Loucy (cell line): ENCODE measurements at regions not wholly inside any gene's neighbourhood (a gene's known extent, or its start where the extent isn't known, plus 50 kb on each side); places are given as distances from the start of the nearest gene placed in this dataset.

Experiments used
- H2AFZ ChIP-seq: fragments of 200-600 bp; sonication (generic); 2 replicates; pipeline ENCODE4 v1.6.0; 2016; ENCODE audit warnings: antibody characterized with exemption, mild to moderate bottlenecking, low read length, moderate library complexity
- H3F3A ChIP-seq: fragments of 200-600 bp; 2 replicates; pipeline ENCODE4 v1.6.0; 2016; ENCODE audit warnings: antibody characterized with exemption, low read depth, mild to moderate bottlenecking
- H3K27me3 ChIP-seq: fragments of 200-600 bp; sonication (generic); 2 replicates; pipeline ENCODE4 v1.6.1; 2014; ENCODE audit warnings: low read length, mild to moderate bottlenecking; ENCODE audit not compliant: insufficient read depth, poor library complexity, severe bottlenecking
- H3K36me3 ChIP-seq: fragments of 200-600 bp; sonication (generic); 2 replicates; pipeline ENCODE4 v1.6.1; 2016; ENCODE audit warnings: low read length; ENCODE audit not compliant: insufficient read depth
- H3K4me1 ChIP-seq: fragments of 200-600 bp; sonication (generic); 2 replicates; pipeline ENCODE4 v1.5.1; 2014; ENCODE audit warnings: low read length, mild to moderate bottlenecking; ENCODE audit not compliant: insufficient read depth, poor library complexity, severe bottlenecking
- H3K4me2 ChIP-seq: fragments of 200-600 bp; sonication (generic); 2 replicates; pipeline ENCODE4 v1.6.0; 2014; ENCODE audit warnings: antibody characterized with exemption, low read length, low read depth, mild to moderate bottlenecking; ENCODE audit not compliant: poor library complexity, severe bottlenecking
- H3K4me3 ChIP-seq: fragments of 200-600 bp; sonication (generic); 2 replicates; pipeline ENCODE4 v1.5.1; 2014; ENCODE audit warnings: low read length, mild to moderate bottlenecking, mixed read lengths; ENCODE audit not compliant: poor library complexity, severe bottlenecking
- H3K79me2 ChIP-seq: fragments of 200-600 bp; sonication (generic); 2 replicates; pipeline ENCODE4 v1.6.1; 2014; ENCODE audit warnings: low read length; ENCODE audit not compliant: insufficient read depth
- H3K9ac ChIP-seq: fragments of 200-600 bp; sonication (generic); 2 replicates; pipeline ENCODE4 v1.6.0; 2014; ENCODE audit warnings: mild to moderate bottlenecking, low read depth, low read length, moderate library complexity; ENCODE audit not compliant: poor library complexity, severe bottlenecking
- H3K9me2 ChIP-seq: fragments of 200-600 bp; sonication (generic); replicated peaks from 2 replicates; pipeline ENCODE4 v1.6.1; 2016; ENCODE audit warnings: low read depth, low read length, mixed read lengths
- H3K9me3 ChIP-seq: fragments of 200-600 bp; sonication (generic); 2 replicates; pipeline ENCODE4 v1.6.1; 2014; ENCODE audit warnings: mild to moderate bottlenecking, antibody characterized with exemption, low read length, low read depth; ENCODE audit not compliant: insufficient read depth
- H4K20me1 ChIP-seq: fragments of 200-600 bp; sonication (generic); 2 replicates; pipeline ENCODE4 v1.6.0; 2014; ENCODE audit warnings: antibody characterized with exemption, low read length, mild to moderate bottlenecking; ENCODE audit not compliant: insufficient read depth, poor library complexity, severe bottlenecking
- EZH2phosphoT487 ChIP-seq: fragments of 200-600 bp; IDR thresholded peaks from 2 replicates; pipeline ENCODE4 v1.6.1; 2018; ENCODE audit warnings: antibody characterized with exemption, mild to moderate bottlenecking, moderate library complexity, borderline replicate concordance
- TF ChIP-seq, protein P1 (sequence below): fragments of 200-600 bp; sonication (generic); conservative IDR thresholded peaks from 2 replicates; pipeline ENCODE4 v1.5.1; 2014; ENCODE audit warnings: mild to moderate bottlenecking, antibody characterized with exemption, low read length

DNA sequence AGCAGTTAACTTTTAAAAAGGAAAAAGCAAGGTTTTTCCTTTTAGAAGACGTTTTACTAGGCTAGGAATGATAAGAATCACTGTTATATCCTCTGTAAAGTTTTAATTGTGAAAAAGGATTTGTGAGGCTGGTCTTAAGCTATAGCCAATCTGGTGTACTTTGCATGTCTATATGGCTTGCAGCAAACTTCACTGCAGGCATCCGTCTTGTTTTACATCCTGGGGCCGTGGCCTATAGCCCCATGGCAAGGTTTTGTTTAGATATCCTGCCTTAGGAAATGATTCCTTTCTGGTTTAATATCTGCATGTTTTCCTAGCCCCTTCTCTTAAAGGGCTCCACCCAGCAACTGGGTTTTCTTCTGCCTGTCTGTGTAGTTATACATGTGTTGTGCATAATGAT lies 272.8 kb downstream of the ICE1 start:
- Histone ChIP-seq H4K20me1 (no peaks in the 10 kb centered on the region), H3K4me3 (no peak overlapping the region), H3K4me1 (no peaks in the 10 kb centered on the region), H3K9ac (no peak overlapping the region), H3K27me3 (no peaks in the 10 kb centered on the region), H3K36me3 (no peaks in the 10 kb centered on the region), H3K9me3 (no peaks in the 10 kb centered on the region), H3F3A (no peaks in the 10 kb centered on the region), H3K9me2 (no peaks in the 10 kb centered on the region), H2AFZ (no peak overlapping the region), H3K79me2 (no peaks in the 10 kb centered on the region), H3K4me2 (no peak overlapping the region)
- no peak for TF ChIP-seq EZH2phosphoT487
- TF ChIP-seq, protein P1, sequence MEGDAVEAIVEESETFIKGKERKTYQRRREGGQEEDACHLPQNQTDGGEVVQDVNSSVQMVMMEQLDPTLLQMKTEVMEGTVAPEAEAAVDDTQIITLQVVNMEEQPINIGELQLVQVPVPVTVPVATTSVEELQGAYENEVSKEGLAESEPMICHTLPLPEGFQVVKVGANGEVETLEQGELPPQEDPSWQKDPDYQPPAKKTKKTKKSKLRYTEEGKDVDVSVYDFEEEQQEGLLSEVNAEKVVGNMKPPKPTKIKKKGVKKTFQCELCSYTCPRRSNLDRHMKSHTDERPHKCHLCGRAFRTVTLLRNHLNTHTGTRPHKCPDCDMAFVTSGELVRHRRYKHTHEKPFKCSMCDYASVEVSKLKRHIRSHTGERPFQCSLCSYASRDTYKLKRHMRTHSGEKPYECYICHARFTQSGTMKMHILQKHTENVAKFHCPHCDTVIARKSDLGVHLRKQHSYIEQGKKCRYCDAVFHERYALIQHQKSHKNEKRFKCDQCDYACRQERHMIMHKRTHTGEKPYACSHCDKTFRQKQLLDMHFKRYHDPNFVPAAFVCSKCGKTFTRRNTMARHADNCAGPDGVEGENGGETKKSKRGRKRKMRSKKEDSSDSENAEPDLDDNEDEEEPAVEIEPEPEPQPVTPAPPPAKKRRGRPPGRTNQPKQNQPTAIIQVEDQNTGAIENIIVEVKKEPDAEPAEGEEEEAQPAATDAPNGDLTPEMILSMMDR = no peak

DNA sequence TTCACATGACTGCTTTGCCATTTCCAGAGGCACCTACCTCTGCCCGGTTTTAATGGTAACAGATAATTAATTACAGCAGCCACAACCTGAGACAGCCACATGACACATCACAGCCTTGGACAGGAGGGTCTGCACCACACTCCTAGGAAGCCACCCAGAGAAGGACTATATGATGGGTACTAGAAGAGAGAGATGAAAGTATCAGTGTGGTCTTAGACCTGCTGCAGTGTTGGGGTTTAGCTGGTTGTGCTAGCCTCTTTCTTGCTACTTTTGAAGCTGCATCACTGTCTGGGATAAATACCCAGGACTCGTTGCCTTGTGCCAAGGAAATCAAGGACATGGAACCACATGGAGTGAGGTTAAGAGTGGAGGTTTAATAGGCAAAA lies 266.4 kb downstream of the ICE1 start:
- H3K79me2 ChIP-seq = no peaks in the 10 kb centered on the region
- H3K36me3 ChIP-seq = no peaks in the 10 kb centered on the region
- H3K9me2 ChIP-seq = no peaks in the 10 kb centered on the region

DNA sequence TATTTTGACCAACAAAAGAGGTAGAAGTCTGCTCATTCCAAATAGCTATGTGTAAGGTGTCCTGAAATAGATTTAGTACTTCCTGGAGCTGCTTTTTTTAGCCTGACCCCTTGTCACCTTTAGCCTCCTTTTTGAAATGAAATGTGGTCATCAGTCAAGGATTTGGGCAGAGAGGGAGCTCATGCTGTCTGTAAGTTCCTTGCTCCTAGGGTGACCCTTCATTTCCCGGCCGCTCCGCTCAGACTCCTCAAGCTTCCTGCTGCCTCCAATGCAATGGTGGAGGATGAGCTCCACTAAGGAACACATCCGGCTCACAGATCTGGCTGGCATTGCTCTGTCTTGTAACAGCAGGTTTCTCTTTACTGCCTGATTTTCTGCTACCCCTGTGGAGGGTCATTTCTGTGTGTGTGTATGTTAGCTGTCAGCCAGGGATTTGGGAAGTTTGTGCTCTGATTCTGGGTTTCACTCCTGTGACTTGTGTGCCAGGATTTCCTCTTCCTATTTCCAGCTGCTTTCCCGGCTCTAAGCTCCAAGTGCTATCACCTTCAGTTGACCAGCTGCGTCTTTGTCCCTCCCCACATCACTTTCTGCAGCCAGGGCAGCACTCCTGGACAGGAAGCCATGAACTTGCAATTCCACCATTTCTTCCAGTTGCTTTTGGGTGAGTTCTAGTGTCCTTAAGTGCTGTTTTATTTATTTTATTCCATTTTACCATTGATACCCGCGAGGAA lies 265.9 kb downstream of the ICE1 start:
- H3K36me3 ChIP-seq = no peaks in the 10 kb centered on the region
- H3K4me1 ChIP-seq = no peaks in the 10 kb centered on the region
- H3K27me3 ChIP-seq = no peaks in the 10 kb centered on the region
- no peaks in the 10 kb centered on the region for H3K9me2 ChIP-seq
- H3K9me3 ChIP-seq = peaks cover 3% of the 10 kb centered on the region; the same call in 1 of the 2 replicates
- TF ChIP-seq EZH2phosphoT487 = no peak
- TF ChIP-seq, protein P1 = no peak
- no peak overlapping the region for H3K4me2 ChIP-seq
- H4K20me1 ChIP-seq = no peaks in the 10 kb centered on the region
- H3K4me3 ChIP-seq = no peak overlapping the region
- no peak overlapping the region for H2AFZ ChIP-seq
- H3K9ac ChIP-seq = no peak overlapping the region
- no peaks in the 10 kb centered on the region for H3K79me2 ChIP-seq
- no peaks in the 10 kb centered on the region for H3F3A ChIP-seq

More for the DNA sequence above, 266.4 kb downstream of the ICE1 start:
- Histone ChIP-seq H3K4me3 (no peak overlapping the region), H3K27me3 (no peaks in the 10 kb centered on the region), H3K4me2 (no peak overlapping the region), H3K9ac (no peak overlapping the region), H2AFZ (no peak overlapping the region), H3K4me1 (no peaks in the 10 kb centered on the region), H3F3A (no peaks in the 10 kb centered on the region), H4K20me1 (no peaks in the 10 kb centered on the region), H3K9me3 (peaks cover under 1% of the 10 kb centered on the region; the same call in 1 of the 2 replicates)
- TF ChIP-seq, protein P1 = no peak
- no peak for TF ChIP-seq EZH2phosphoT487
